ENCODE measurements at regions not wholly inside any gene's neighbourhood (a gene's known extent, or its start where the extent isn't known, plus 50 kb on each side); places are given as distances from the start of the nearest gene placed in this dataset.
"Not testable (repeated sequence)": the region's sequence is repeated elsewhere in the genome, so short reads cannot be mapped to it uniquely, and the experiment has no call there.

DNA sequence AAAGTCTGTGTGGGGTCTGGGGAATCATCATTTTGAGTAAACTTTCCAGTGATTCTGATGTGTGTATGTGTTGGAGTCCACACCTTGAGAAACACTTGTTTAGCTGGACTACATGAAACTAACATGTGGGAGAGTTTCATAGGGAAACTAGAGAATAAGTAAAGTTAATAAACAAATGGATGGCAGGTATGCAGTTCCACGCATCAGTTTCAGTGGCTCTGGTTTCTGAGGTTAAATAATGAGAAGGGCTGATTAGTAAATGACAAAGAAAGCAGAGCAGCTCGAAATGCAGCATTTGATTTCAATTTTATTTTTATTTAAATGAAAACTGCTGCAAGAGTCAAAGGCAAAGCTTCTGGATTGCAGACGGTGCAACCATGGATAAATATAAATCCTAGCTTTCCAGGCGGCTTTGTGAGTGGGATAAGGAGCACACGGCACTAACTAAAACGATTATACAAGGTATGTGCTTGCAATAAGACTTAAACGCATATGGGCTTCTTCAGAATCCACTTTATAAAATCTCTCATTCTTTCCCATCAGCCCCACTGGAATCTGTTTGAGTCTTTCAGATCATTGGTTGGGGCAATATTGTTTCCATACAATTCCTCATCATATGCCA, 310.7 kb downstream of the PLPP3 start:
- DNase-seq (ENCODE audit: low read depth, low spot score): no peak

- DNase-seq (ENCODE audit: low read depth, low spot score): no peak
Observed at GRCh38 chr1:56267611-56268010, 311.8 kb downstream of the PLPP3 start.

DNA sequence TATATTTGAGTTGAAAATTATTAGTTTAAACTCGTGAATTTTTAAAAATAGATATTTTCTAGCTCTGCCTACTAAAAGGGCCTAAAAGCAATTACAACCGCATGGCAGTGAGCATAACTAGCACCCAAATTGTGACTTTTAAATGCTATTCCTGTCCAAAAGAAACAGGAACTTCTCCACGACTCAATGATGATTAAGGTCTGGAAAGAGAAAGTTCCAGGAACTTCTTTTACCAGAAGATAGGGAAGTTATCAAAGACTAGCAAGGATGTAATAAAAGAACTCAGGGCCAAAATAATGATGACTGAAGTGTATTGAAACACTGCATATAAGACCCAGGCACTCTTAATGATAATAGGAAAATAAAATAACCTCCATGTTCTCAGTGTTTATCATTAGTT, 313.0 kb downstream of the PLPP3 start:
- DNase-seq (ENCODE audit: low read depth, low spot score): no peak

DNA sequence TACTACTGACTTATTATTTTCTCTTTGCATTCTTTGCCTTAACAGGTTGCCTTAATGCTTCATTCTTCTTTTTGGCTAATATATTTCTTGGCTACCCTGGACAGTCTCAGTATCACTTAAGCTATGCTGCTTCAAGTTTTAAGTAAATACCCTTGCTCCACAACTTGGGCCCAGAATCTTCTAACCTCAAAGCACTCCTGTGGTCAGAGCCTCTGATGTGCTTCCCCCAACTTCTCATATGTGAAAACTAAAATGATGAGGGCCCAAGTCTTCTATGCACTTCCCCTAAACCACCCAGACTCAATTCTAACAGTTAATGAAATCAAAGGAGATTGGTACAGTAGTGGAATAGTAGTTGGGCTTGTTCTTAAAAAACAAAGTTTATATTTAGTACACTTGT, 314.1 kb downstream of the PLPP3 start:
- no peak for DNase-seq (ENCODE audit: low read depth, low spot score)

- DNase-seq (ENCODE audit: low read depth, low spot score): no peak
Observed at GRCh38 chr1:56263908-56264307, 315.5 kb downstream of the PLPP3 start.

GRCh38 chr1:56258371-56258770, 321.0 kb downstream of the PLPP3 start:
- DNase-seq (ENCODE audit: low read depth, low spot score): no peak

- no peak for DNase-seq (ENCODE audit: low read depth, low spot score)
Observed at GRCh38 chr1:56257726-56258125, 321.6 kb downstream of the PLPP3 start.

- no peak for DNase-seq (ENCODE audit: low read depth, low spot score)
Observed at GRCh38 chr1:56256153-56257000, 323.0 kb downstream of the PLPP3 start.

DNA sequence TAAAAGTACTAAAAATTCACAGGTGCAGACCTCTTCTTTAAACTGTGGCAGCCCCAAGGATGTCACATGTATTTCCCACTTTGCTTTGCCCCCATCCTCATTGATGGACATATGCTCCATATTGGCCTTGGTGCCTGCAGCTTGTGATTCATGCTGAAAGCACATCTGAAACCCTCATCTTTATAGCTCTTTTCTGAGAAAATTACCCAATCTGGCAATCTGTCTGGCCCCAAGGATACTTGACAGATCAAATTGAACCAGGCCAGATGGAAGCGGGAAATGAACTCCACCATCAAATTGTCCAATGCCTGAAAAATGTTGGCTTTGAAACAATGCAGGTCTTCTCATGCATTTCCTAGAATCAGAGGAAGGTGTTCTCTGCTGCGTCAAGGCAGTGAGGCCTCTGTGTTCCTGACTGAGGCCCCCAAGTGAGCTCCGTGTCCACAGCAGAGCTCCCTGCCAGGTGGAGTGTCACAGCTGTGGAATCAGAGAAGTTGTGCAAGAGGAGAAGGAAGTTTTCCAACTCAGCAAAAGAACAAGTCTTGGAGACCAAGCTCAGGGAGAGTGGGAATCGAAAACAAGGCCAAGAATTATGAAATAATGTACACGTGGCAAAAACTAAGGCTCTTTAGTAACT, 323.7 kb downstream of the PLPP3 start:
- DNase-seq (ENCODE audit: low read depth, low spot score): no peak

- DNase-seq (ENCODE audit: low read depth, low spot score): no peak
Observed at GRCh38 chr1:56254130-56254529, 325.2 kb downstream of the PLPP3 start.

DNA sequence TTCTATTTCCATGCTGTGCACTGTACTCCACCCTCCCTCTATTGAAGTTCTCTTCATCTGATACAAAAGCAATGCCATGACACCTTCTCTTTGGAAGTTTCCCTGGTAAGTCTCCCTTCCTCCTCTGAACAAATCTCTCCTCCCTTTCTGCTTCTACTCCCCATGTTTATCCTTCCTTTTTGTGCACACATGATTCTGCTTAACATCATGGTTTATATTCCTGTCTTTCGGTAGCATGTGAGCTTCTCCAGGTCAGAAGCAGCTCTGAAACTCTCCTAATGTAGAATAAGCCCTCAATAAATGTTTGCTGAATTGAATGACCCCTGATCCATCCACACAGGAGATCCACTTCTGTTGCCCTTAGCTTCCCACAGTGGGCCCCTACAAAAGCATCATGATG, 328.6 kb downstream of the PLPP3 start:
- no peak for DNase-seq (ENCODE audit: low read depth, low spot score)

DNA sequence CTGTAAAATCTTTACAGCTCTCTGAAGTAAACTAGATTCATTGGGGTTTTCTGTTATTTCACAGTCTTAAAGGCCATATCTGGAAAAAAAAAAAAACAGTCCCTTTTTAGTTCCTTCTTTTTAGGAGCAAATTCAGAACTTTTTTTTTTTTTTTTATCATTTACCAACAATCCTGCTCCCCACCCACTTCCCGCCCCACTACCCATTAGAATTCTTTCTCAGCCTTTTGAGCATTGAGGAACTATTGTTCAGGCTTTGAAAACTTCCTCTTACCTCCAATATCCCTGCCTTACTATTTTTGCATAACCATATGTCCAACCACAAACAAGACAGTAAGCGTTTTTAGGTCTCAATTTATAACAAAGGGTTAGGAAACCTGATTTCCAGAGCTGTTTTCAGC, 330.1 kb downstream of the PLPP3 start:
- DNase-seq (ENCODE audit: low read depth, low spot score): no peak

GRCh38 chr1:56248138-56248537, 331.2 kb downstream of the PLPP3 start:
- no peak for DNase-seq (ENCODE audit: low read depth, low spot score)

DNA sequence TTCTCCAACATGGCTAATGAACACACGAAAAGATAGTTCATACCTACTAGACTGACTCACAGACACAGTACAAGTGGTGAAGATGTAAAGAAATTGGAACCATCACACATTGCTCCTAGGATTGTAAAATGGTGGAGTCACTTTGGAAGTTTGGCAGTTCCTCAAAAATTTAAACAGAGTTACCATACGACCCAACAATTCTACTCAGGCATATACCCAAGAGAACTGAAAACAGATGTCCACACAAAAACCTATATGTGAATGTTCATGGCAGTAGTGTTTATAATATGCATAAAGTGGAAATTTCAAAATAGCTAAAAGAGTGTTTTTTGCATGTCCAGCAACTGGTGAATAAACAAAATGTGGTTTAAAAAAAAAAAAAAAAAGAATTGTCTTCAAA, 332.6 kb downstream of the PLPP3 start:
- not testable (repeated sequence) for DNase-seq (ENCODE audit: low read depth, low spot score)

GRCh38 chr1:56240400-56240799, 339.0 kb downstream of the PLPP3 start:
- no peak for DNase-seq (ENCODE audit: low read depth, low spot score)

DNA sequence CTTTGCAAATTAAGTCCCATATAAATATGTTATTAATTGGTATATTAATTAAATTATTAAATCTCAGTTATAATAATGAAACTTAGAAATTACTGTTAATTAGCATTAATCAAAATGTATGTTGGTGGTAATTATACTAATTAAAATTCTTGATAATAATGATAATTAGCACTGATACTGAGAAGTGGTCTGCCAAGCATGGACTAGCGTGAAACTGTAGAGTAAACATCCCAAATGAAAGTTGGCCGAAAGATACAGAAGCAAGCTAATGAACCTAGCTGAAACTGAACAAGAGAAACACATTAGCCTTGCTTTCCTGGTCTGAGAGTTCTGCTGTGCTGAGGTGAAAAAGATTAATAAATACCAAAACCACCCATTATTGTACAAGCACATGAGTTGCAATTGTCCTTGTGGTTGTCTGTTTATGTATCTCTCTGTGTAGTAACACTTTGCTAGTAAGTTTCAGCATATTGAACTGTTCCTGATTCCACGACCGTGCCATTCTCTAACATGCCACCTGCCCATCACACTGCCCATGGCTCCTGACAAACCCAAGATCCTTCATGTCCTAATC, 341.8 kb downstream of the PLPP3 start:
- no peak for DNase-seq (ENCODE audit: low read depth, low spot score)

DNA sequence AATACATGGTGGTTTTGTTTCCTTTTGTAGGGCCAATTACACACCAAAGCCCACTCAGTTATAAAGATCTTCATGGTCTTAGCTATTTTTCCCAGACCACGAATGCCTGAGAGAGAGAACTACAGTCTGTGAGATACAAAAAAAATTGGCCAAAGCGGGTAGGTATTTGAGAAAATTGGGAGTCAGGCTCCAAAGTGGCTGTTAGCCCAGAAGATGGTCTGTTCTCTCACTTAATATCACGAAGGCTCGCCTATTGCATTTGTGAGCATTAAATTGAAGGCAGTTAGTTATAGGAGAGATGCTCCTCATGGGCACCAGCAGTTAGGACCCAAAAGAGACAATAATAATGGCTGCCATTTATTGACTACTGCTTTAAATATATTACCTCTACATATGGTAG, 342.7 kb downstream of the PLPP3 start:
- no peak for DNase-seq (ENCODE audit: low read depth, low spot score)

- no peak for DNase-seq (ENCODE audit: low read depth, low spot score)
Observed at GRCh38 chr1:56235909-56236510, 343.4 kb downstream of the PLPP3 start.

GRCh38 chr1:56229186-56229585, 350.2 kb downstream of the PLPP3 start:
- DNase-seq (ENCODE audit: low read depth, low spot score): no peak

GRCh38 chr1:56227886-56228285, 351.5 kb downstream of the PLPP3 start:
- no peak for DNase-seq (ENCODE audit: low read depth, low spot score)

GRCh38 chr1:56227401-56227800, 352.0 kb downstream of the PLPP3 start:
- no peak for DNase-seq (ENCODE audit: low read depth, low spot score)

Data from activated CD4-positive, CD25-positive, alpha-beta regulatory T cell treated with anti-CD3 and anti-CD28 coated beads, Interleukin-2, amount 50 U/mL, for 16 hours (primary cell).